ENCODE measurements at regions not wholly inside any gene's neighbourhood (a gene's known extent, or its start where the extent isn't known, plus 50 kb on each side); places are given as distances from the start of the nearest gene placed in this dataset.

- no peak for DNase-seq (ENCODE audit: low read depth)
- H3K4me3 ChIP-seq (ENCODE audit: low read depth, low read length): no peak overlapping the region
- TF ChIP-seq POLR2A (IDR thresholded peaks at IDR 0.05; ENCODE audit: extremely low read depth, insufficient read length) (no peak), MYC (IDR thresholded peaks at IDR 0.05; ENCODE audit: low read depth, low read length) (no peak), MAX (IDR thresholded peaks at IDR 0.05; ENCODE audit: low read depth, low read length) (no peak), CTCF (IDR thresholded peaks at IDR 0.05; ENCODE audit: low read depth, low read length) (no peak)
Measured at GRCh38 chr16:9567666-9568065, 476.2 kb downstream of the HAPSTR1 start.

- DNase-seq (ENCODE audit: low read depth): no peak
- TF ChIP-seq POLR2A (IDR thresholded peaks at IDR 0.05; ENCODE audit: extremely low read depth, insufficient read length): no peak
- TF ChIP-seq CTCF (IDR thresholded peaks at IDR 0.05; ENCODE audit: low read depth, low read length): no peak
- TF ChIP-seq MAX (IDR thresholded peaks at IDR 0.05; ENCODE audit: low read depth, low read length): no peak
- no peak overlapping the region for H3K4me3 ChIP-seq (ENCODE audit: low read depth, low read length)
Measured at GRCh38 chr16:9568261-9568660, 476.8 kb downstream of the HAPSTR1 start.

- no peak for TF ChIP-seq MAX (IDR thresholded peaks at IDR 0.05; ENCODE audit: low read depth, low read length)
- no peak for TF ChIP-seq POLR2A (IDR thresholded peaks at IDR 0.05; ENCODE audit: extremely low read depth, insufficient read length)
- TF ChIP-seq CTCF (IDR thresholded peaks at IDR 0.05; ENCODE audit: low read depth, low read length): no peak
- no peak for TF ChIP-seq MYC (IDR thresholded peaks at IDR 0.05; ENCODE audit: low read depth, low read length)
- no peak for DNase-seq (ENCODE audit: low read depth)
- H3K4me3 ChIP-seq (ENCODE audit: low read depth, low read length): no peak overlapping the region
Measured at GRCh38 chr16:9570521-9570920, 479.1 kb downstream of the HAPSTR1 start.

- no peak overlapping the region for H3K4me3 ChIP-seq (ENCODE audit: low read depth, low read length)
- no peak for TF ChIP-seq MYC (IDR thresholded peaks at IDR 0.05; ENCODE audit: low read depth, low read length)
- no peak for TF ChIP-seq POLR2A (IDR thresholded peaks at IDR 0.05; ENCODE audit: extremely low read depth, insufficient read length)
- no peak for TF ChIP-seq CTCF (IDR thresholded peaks at IDR 0.05; ENCODE audit: low read depth, low read length)
- no peak for TF ChIP-seq MAX (IDR thresholded peaks at IDR 0.05; ENCODE audit: low read depth, low read length)
- no peak for DNase-seq (ENCODE audit: low read depth)
Measured at GRCh38 chr16:9578459-9578858, 487.0 kb downstream of the HAPSTR1 start.

GRCh38 chr16:9580025-9580424, 488.6 kb downstream of the HAPSTR1 start:
- no peak for DNase-seq (ENCODE audit: low read depth)
- TF ChIP-seq POLR2A (IDR thresholded peaks at IDR 0.05; ENCODE audit: extremely low read depth, insufficient read length): no peak
- no peak for TF ChIP-seq CTCF (IDR thresholded peaks at IDR 0.05; ENCODE audit: low read depth, low read length)
- TF ChIP-seq MYC (IDR thresholded peaks at IDR 0.05; ENCODE audit: low read depth, low read length): no peak
- TF ChIP-seq MAX (IDR thresholded peaks at IDR 0.05; ENCODE audit: low read depth, low read length): no peak

GRCh38 chr16:9593440-9593839, 502.0 kb downstream of the HAPSTR1 start:
- no peak for DNase-seq (ENCODE audit: low read depth)
- no peak for TF ChIP-seq MYC (IDR thresholded peaks at IDR 0.05; ENCODE audit: low read depth, low read length)
- TF ChIP-seq MAX (IDR thresholded peaks at IDR 0.05; ENCODE audit: low read depth, low read length): no peak
- TF ChIP-seq CTCF (IDR thresholded peaks at IDR 0.05; ENCODE audit: low read depth, low read length): no peak
- no peak for TF ChIP-seq POLR2A (IDR thresholded peaks at IDR 0.05; ENCODE audit: extremely low read depth, insufficient read length)
- H3K4me3 ChIP-seq (ENCODE audit: low read depth, low read length): no peak overlapping the region

More at GRCh38 chr16:9580025-9580424, 488.6 kb downstream of the HAPSTR1 start:
- H3K4me3 ChIP-seq (ENCODE audit: low read depth, low read length): no peak overlapping the region

Measured in NB4 (cell line).